ENCODE measurements at regions not wholly inside any gene's neighbourhood (a gene's known extent, or its start where the extent isn't known, plus 50 kb on each side); places are given as distances from the start of the nearest gene placed in this dataset.

DNA sequence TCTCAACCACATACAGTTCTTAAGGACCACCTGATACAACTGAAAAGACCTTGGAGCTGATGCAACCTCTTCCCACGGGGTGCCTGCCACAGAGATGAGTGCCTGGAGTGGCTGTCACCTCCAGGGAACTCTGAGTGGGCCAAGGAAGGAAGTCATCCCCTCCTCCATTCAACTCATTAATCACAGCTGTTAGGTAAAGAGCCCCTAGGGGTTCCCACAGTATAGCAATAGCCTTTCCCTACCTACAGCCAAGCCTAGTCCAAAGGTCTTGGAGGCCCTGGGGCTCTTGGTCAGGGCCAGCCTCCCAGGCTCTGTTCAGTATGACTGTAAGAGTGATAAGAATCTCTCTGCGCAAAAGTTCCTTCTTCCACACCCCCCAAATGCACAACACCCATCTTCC is 70.4 kb upstream of the NFE2L3 start:
- H3K36me3 ChIP-seq (ENCODE audit: insufficient read depth, low read length) = no peaks in the 10 kb centered on the region
- no peak overlapping the region for H3K27ac ChIP-seq (ENCODE audit: low read depth, low read length, poor library complexity, severe bottlenecking)
- H4K20me1 ChIP-seq (ENCODE audit: insufficient read depth, low read length) = no peaks in the 10 kb centered on the region
- H2AFZ ChIP-seq (ENCODE audit: low read length) = no peak overlapping the region
- ChIA-PET CTCF (ENCODE audit: unreplicated experiment) (interaction anchor here (0.6 kb wide), 1 partner anchor 116 kb away, joined by 3 read pairs; no protein-coding TSS in a partner anchor), POLR2A (no interaction called here)
- intact Hi-C loops (cut with micrococcal nuclease; ENCODE audit: unreplicated experiment) = no loop called here
- H3K9me2 ChIP-seq (ENCODE audit: insufficient read depth, low read length) = no peaks in the 10 kb centered on the region
- H3K4me1 ChIP-seq (ENCODE audit: insufficient read depth, low read length, poor library complexity, severe bottlenecking) = no peaks in the 10 kb centered on the region
- H3K79me2 ChIP-seq (ENCODE audit: insufficient read depth, low read depth, low read length) = no peaks in the 10 kb centered on the region
- BruUV-seq (replicated peaks) = no TSS peak
- no peaks in the 10 kb centered on the region for H3K9me3 ChIP-seq (ENCODE audit: low read length)
- no peak overlapping the region for H3K4me2 ChIP-seq (ENCODE audit: low read length)
- TF ChIP-seq, protein P1, sequence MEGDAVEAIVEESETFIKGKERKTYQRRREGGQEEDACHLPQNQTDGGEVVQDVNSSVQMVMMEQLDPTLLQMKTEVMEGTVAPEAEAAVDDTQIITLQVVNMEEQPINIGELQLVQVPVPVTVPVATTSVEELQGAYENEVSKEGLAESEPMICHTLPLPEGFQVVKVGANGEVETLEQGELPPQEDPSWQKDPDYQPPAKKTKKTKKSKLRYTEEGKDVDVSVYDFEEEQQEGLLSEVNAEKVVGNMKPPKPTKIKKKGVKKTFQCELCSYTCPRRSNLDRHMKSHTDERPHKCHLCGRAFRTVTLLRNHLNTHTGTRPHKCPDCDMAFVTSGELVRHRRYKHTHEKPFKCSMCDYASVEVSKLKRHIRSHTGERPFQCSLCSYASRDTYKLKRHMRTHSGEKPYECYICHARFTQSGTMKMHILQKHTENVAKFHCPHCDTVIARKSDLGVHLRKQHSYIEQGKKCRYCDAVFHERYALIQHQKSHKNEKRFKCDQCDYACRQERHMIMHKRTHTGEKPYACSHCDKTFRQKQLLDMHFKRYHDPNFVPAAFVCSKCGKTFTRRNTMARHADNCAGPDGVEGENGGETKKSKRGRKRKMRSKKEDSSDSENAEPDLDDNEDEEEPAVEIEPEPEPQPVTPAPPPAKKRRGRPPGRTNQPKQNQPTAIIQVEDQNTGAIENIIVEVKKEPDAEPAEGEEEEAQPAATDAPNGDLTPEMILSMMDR (conservative IDR thresholded peaks at IDR 0.05; ENCODE audit: low read length) = no peak
- no peak for TF ChIP-seq EZH2phosphoT487 (IDR thresholded peaks at IDR 0.05; ENCODE audit: borderline replicate concordance, low read depth, low read length)
- no peak overlapping the region for H3K4me3 ChIP-seq (ENCODE audit: low read depth, low read length, poor library complexity, severe bottlenecking)
- no peak for DNase-seq (ENCODE audit: low spot score)

DNA sequence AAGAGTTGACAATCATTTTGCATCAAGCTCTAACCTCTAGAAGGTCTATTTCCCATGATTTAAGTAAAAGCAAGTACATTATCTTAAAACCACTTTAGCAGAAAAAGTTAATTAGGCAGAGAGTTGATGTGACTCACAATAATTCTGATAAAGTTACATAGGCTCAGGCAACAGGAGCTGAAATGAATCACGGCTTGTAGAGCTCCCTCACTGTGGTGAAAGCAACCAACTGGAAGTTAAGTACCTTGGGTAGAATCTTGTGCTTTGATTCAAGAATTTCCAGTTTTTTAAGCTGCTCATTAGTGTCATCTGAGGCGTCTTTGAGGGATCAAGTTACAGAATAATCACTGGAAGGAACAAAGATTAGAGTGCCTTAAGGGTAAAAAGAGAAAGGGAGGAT is 68.9 kb upstream of the NFE2L3 start:
- intact Hi-C loops (cut with micrococcal nuclease; ENCODE audit: unreplicated experiment) = no loop called here
- ChIA-PET CTCF (ENCODE audit: unreplicated experiment) (no interaction called here), POLR2A (interaction anchor here (0.9 kb wide), 1 partner anchor 195 kb away, joined by 3 read pairs; no protein-coding TSS in a partner anchor)
- no peak for DNase-seq (ENCODE audit: low spot score)
- Histone ChIP-seq H3K9me3 (ENCODE audit: low read length) (no peaks in the 10 kb centered on the region), H3K27ac (ENCODE audit: low read depth, low read length, poor library complexity, severe bottlenecking) (no peak overlapping the region), H3K36me3 (ENCODE audit: insufficient read depth, low read length) (no peaks in the 10 kb centered on the region), H3K79me2 (ENCODE audit: insufficient read depth, low read depth, low read length) (no peaks in the 10 kb centered on the region), H3K4me1 (ENCODE audit: insufficient read depth, low read length, poor library complexity, severe bottlenecking) (no peaks in the 10 kb centered on the region), H3K9me2 (ENCODE audit: insufficient read depth, low read length) (no peaks in the 10 kb centered on the region), H2AFZ (ENCODE audit: low read length) (no peak overlapping the region), H3K4me3 (ENCODE audit: low read depth, low read length, poor library complexity, severe bottlenecking) (no peak overlapping the region), H3K4me2 (ENCODE audit: low read length) (no peak overlapping the region), H4K20me1 (ENCODE audit: insufficient read depth, low read length) (no peaks in the 10 kb centered on the region)
- no TSS peak for BruUV-seq (replicated peaks)
- TF ChIP-seq, protein P1 (conservative IDR thresholded peaks at IDR 0.05; ENCODE audit: low read length) = no peak

DNA sequence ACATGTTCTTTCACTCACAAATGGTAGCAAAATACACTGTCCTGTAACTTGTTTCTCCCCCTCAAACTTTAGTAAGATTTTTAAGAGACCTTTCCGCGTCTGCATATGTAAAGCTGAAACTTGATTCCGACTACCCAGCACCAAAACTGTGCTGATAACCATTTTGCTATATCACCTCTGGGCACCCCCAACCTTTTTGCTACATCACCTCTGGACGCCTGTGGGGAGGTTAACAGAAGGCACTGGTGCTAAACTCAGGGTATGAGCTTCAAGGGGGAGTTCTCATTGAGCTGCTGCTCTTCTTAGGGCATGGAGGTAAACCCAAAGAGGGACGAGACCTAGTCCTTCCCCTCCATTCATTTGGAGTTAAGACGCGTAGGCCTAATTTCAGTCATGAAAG is 67.6 kb upstream of the NFE2L3 start:
- POLR2A ChIA-PET = interaction anchor here (0.6 to 0.7 kb wide), 2 partner anchors 71 to 472 kb away, joined by 3 read pairs; no protein-coding TSS in a partner anchor
- DNase-seq (ENCODE audit: low spot score) = no peak
- no peaks in the 10 kb centered on the region for H3K9me3 ChIP-seq (ENCODE audit: low read length)

More for the DNA sequence above, 67.6 kb upstream of the NFE2L3 start:
- Histone ChIP-seq H3K36me3 (ENCODE audit: insufficient read depth, low read length) (no peaks in the 10 kb centered on the region), H3K79me2 (ENCODE audit: insufficient read depth, low read depth, low read length) (no peaks in the 10 kb centered on the region), H3K4me2 (ENCODE audit: low read length) (no peak overlapping the region), H3K4me1 (ENCODE audit: insufficient read depth, low read length, poor library complexity, severe bottlenecking) (no peaks in the 10 kb centered on the region), H3K4me3 (ENCODE audit: low read depth, low read length, poor library complexity, severe bottlenecking) (no peak overlapping the region), H3K27ac (ENCODE audit: low read depth, low read length, poor library complexity, severe bottlenecking) (no peak overlapping the region), H2AFZ (ENCODE audit: low read length) (no peak overlapping the region), H3K9me2 (ENCODE audit: insufficient read depth, low read length) (no peaks in the 10 kb centered on the region), H4K20me1 (ENCODE audit: insufficient read depth, low read length) (no peaks in the 10 kb centered on the region)
- TF ChIP-seq, protein P1 (conservative IDR thresholded peaks at IDR 0.05; ENCODE audit: low read length) = no peak
- TF ChIP-seq EZH2phosphoT487 (IDR thresholded peaks at IDR 0.05; ENCODE audit: borderline replicate concordance, low read depth, low read length) = no peak
- CTCF ChIA-PET (ENCODE audit: unreplicated experiment) = no interaction called here
- intact Hi-C loops (cut with micrococcal nuclease; ENCODE audit: unreplicated experiment) = no loop called here
- BruUV-seq (replicated peaks) = no TSS peak

Measured in OCI-LY7 (cell line).